GM18867 (cell line): ENCODE measurements at regions not wholly inside any gene's neighbourhood (a gene's known extent, or its start where the extent isn't known, plus 50 kb on each side); places are given as distances from the start of the nearest gene placed in this dataset.

Experiments
- ATAC-seq: cut with Tn5 transposase; IDR thresholded peaks from one replicate; pipeline ENCODE4 v1.9.1; 2021; ENCODE audit warnings: mild to moderate bottlenecking, moderate library complexity; ENCODE audit not compliant: unreplicated experiment

GRCh38 chr10:123567984-123568739, 98.0 kb upstream of the GPR26 start:
- ATAC-seq: no peak

GRCh38 chr10:123568751-123569150, 97.4 kb upstream of the GPR26 start:
- ATAC-seq: no peak

- ATAC-seq: no peak
These were observed 96.6 kb upstream of the GPR26 start for GRCh38 chr10:123569436-123570035.

GRCh38 chr10:123570051-123570897, 95.9 kb upstream of the GPR26 start:
- no peak for ATAC-seq

GRCh38 chr10:123570898-123571515, 95.1 kb upstream of the GPR26 start:
- ATAC-seq: no peak

- no peak for ATAC-seq
These were observed 94.2 kb upstream of the GPR26 start for GRCh38 chr10:123571978-123572377.

- ATAC-seq: no peak
These were observed 92.7 kb upstream of the GPR26 start for GRCh38 chr10:123573236-123574108.

- ATAC-seq: no peak
These were observed 92.0 kb upstream of the GPR26 start for GRCh38 chr10:123574109-123574698.

- ATAC-seq: no peak
These were observed 91.0 kb upstream of the GPR26 start for GRCh38 chr10:123575105-123575504.

GRCh38 chr10:123576706-123577105, 89.4 kb upstream of the GPR26 start:
- no peak for ATAC-seq

- ATAC-seq: no peak
These were observed 88.2 kb upstream of the GPR26 start for GRCh38 chr10:123577921-123578461.

GRCh38 chr10:123578721-123579120, 87.4 kb upstream of the GPR26 start:
- ATAC-seq: no peak

- no peak for ATAC-seq
These were observed 86.5 kb upstream of the GPR26 start for GRCh38 chr10:123579675-123580074.

- no peak for ATAC-seq
These were observed 85.7 kb upstream of the GPR26 start for GRCh38 chr10:123580426-123580825.

- ATAC-seq: no peak
These were observed 84.5 kb upstream of the GPR26 start for GRCh38 chr10:123581656-123582055.

- no peak for ATAC-seq
These were observed 83.8 kb upstream of the GPR26 start for GRCh38 chr10:123582084-123582989.

- no peak for ATAC-seq
These were observed 82.3 kb upstream of the GPR26 start for GRCh38 chr10:123583639-123584418.

GRCh38 chr10:123584419-123584775, 81.8 kb upstream of the GPR26 start:
- ATAC-seq: no peak
